ENCODE measurements at regions not wholly inside any gene's neighbourhood (a gene's known extent, or its start where the extent isn't known, plus 50 kb on each side); places are given as distances from the start of the nearest gene placed in this dataset.
"Not testable (repeated sequence)": the region's sequence is repeated elsewhere in the genome, so short reads cannot be mapped to it uniquely, and the experiment has no call there.

- TF ChIP-seq, protein P1, sequence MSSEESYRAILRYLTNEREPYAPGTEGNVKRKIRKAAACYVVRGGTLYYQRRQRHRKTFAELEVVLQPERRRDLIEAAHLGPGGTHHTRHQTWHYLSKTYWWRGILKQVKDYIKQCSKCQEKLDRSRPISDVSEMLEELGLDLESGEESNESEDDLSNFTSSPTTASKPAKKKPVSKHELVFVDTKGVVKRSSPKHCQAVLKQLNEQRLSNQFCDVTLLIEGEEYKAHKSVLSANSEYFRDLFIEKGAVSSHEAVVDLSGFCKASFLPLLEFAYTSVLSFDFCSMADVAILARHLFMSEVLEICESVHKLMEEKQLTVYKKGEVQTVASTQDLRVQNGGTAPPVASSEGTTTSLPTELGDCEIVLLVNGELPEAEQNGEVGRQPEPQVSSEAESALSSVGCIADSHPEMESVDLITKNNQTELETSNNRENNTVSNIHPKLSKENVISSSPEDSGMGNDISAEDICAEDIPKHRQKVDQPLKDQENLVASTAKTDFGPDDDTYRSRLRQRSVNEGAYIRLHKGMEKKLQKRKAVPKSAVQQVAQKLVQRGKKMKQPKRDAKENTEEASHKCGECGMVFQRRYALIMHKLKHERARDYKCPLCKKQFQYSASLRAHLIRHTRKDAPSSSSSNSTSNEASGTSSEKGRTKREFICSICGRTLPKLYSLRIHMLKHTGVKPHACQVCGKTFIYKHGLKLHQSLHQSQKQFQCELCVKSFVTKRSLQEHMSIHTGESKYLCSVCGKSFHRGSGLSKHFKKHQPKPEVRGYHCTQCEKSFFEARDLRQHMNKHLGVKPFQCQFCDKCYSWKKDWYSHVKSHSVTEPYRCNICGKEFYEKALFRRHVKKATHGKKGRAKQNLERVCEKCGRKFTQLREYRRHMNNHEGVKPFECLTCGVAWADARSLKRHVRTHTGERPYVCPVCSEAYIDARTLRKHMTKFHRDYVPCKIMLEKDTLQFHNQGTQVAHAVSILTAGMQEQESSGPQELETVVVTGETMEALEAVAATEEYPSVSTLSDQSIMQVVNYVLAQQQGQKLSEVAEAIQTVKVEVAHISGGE (CRISPR knock-in tag; IDR thresholded peaks at IDR 0.05), result no peak
- TF ChIP-seq, protein P2, sequence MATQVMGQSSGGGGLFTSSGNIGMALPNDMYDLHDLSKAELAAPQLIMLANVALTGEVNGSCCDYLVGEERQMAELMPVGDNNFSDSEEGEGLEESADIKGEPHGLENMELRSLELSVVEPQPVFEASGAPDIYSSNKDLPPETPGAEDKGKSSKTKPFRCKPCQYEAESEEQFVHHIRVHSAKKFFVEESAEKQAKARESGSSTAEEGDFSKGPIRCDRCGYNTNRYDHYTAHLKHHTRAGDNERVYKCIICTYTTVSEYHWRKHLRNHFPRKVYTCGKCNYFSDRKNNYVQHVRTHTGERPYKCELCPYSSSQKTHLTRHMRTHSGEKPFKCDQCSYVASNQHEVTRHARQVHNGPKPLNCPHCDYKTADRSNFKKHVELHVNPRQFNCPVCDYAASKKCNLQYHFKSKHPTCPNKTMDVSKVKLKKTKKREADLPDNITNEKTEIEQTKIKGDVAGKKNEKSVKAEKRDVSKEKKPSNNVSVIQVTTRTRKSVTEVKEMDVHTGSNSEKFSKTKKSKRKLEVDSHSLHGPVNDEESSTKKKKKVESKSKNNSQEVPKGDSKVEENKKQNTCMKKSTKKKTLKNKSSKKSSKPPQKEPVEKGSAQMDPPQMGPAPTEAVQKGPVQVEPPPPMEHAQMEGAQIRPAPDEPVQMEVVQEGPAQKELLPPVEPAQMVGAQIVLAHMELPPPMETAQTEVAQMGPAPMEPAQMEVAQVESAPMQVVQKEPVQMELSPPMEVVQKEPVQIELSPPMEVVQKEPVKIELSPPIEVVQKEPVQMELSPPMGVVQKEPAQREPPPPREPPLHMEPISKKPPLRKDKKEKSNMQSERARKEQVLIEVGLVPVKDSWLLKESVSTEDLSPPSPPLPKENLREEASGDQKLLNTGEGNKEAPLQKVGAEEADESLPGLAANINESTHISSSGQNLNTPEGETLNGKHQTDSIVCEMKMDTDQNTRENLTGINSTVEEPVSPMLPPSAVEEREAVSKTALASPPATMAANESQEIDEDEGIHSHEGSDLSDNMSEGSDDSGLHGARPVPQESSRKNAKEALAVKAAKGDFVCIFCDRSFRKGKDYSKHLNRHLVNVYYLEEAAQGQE (IDR thresholded peaks at IDR 0.05; ENCODE audit: low read depth, low read length), result no peak
- TF ChIP-seq EGR1 (IDR thresholded peaks at IDR 0.05; ENCODE audit: borderline replicate concordance in 1 of 2, low read depth in 2 of 2, low read length in 2 of 2) (no peak), TBL1XR1 (IDR thresholded peaks at IDR 0.05; ENCODE audit: low read depth, low read length) (no peak), NFXL1 (IDR thresholded peaks at IDR 0.05; ENCODE audit: borderline replicate concordance) (no peak)
- TF ChIP-seq, protein P3, sequence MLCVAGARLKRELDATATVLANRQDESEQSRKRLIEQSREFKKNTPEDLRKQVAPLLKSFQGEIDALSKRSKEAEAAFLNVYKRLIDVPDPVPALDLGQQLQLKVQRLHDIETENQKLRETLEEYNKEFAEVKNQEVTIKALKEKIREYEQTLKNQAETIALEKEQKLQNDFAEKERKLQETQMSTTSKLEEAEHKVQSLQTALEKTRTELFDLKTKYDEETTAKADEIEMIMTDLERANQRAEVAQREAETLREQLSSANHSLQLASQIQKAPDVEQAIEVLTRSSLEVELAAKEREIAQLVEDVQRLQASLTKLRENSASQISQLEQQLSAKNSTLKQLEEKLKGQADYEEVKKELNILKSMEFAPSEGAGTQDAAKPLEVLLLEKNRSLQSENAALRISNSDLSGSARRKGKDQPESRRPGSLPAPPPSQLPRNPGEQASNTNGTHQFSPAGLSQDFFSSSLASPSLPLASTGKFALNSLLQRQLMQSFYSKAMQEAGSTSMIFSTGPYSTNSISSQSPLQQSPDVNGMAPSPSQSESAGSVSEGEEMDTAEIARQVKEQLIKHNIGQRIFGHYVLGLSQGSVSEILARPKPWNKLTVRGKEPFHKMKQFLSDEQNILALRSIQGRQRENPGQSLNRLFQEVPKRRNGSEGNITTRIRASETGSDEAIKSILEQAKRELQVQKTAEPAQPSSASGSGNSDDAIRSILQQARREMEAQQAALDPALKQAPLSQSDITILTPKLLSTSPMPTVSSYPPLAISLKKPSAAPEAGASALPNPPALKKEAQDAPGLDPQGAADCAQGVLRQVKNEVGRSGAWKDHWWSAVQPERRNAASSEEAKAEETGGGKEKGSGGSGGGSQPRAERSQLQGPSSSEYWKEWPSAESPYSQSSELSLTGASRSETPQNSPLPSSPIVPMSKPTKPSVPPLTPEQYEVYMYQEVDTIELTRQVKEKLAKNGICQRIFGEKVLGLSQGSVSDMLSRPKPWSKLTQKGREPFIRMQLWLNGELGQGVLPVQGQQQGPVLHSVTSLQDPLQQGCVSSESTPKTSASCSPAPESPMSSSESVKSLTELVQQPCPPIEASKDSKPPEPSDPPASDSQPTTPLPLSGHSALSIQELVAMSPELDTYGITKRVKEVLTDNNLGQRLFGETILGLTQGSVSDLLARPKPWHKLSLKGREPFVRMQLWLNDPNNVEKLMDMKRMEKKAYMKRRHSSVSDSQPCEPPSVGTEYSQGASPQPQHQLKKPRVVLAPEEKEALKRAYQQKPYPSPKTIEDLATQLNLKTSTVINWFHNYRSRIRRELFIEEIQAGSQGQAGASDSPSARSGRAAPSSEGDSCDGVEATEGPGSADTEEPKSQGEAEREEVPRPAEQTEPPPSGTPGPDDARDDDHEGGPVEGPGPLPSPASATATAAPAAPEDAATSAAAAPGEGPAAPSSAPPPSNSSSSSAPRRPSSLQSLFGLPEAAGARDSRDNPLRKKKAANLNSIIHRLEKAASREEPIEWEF (IDR thresholded peaks at IDR 0.05; ENCODE audit: insufficient replicate concordance, low read depth, low read length), result no peak
Observed at GRCh38 chr13:81350056-81350455, 1009.1 kb upstream of the SPRY2 start (continued).

DNA sequence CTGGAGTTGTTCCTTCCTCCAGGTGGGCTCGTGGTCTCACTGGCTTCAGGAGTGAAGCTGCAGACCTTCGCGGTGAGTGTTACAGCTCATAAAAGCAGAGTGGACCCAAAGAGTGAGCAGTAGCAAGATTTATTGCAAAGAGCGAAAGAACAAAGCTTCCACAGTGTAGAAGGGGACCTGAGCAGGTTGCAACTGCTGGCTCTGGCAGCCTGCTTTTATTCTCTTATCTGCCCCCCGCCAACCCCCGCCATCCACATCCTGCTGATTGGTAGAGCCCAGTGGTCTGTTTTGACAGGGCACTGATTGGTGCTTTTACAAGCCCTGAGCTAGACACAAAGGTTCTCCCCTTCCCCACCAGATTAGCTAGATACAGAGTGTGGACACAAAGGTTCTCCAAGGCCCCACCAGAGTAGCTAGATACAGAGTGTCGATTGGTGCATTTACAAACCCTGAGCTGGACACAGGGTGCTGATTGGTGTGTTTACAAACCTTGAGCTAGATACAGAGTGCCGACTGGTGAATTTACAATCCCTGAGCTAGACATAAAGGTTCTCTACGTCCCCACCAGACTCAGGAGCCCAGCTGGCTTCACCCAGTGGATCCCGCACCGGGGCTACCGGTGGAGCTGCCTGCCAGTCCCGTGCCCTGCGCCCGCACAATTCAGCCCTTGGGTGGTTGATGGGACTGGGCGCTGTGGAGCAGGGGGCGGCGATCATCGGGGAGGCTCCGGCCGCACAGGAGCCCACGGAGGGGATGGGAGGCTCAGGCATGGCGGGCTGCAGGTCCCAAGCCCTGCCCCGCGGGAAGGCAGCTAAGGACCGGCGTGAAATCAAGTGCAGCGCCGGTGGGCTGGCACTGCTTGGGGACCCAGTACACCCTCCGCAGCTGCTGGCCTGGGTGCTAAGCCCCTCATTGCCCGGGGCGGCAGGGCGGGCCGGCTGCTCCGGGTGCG lies 999.5 kb upstream of the SPRY2 start:
- H2AFZ ChIP-seq (ENCODE audit: control insufficient read depth, low read depth, low read length); H3K9me3 ChIP-seq (replicated peaks; ENCODE audit: control insufficient read depth, insufficient read depth, low read length); H3K27ac ChIP-seq (ENCODE audit: control insufficient read depth, insufficient read depth); H3K4me2 ChIP-seq (ENCODE audit: control insufficient read depth, insufficient read depth); POLR2A ChIA-PET; H4K20me1 ChIP-seq (ENCODE audit: control insufficient read depth, insufficient read depth); H3K9ac ChIP-seq (ENCODE audit: control insufficient read depth, insufficient read depth, low read length); intact Hi-C loops (cut with micrococcal nuclease; ENCODE audit: unreplicated experiment); BruUV-seq (replicated peaks); H3K4me1 ChIP-seq (ENCODE audit: control insufficient read depth, insufficient read depth, low read length); FAIRE-seq; H3K36me3 ChIP-seq (ENCODE audit: control insufficient read depth in 2 of 2, insufficient read depth in 2 of 2, low read length in 1 of 2); SMC1A ChIA-PET (ENCODE audit: uncharacterized antibody, unreplicated experiment); H3K79me2 ChIP-seq (ENCODE audit: control insufficient read depth, insufficient read depth, low read length); ATAC-seq; H3K4me3 ChIP-seq; DNase-seq (ENCODE audit: low read depth, low spot score); H3K27me3 ChIP-seq (replicated peaks in 1 of 2; ENCODE audit: control insufficient read depth in 2 of 2, insufficient read depth in 2 of 2, low read length in 1 of 2); in situ Hi-C loops (cut with MboI): not testable (repeated sequence)
- CTCF ChIA-PET, result interaction anchor here (0.9 kb wide), 1 partner anchor 17 kb away, joined by 3 read pairs; no protein-coding TSS in a partner anchor
- RAD21 ChIA-PET (ENCODE audit: unreplicated experiment), result interaction anchor here (0.7 kb wide), 1 partner anchor 69 kb away, joined by 4 read pairs; no protein-coding TSS in a partner anchor
- 58% methylated on average over 35 of the region's 36 CpGs for WGBS (ENCODE audit: insufficient coverage, insufficient replicate concordance, low lambda C conversion rate, missing lambda C conversion rate)

Measured in GM12878 (cell line).